PC-9 (cell line): ENCODE measurements at regions not wholly inside any gene's neighbourhood (a gene's known extent, or its start where the extent isn't known, plus 50 kb on each side); places are given as distances from the start of the nearest gene placed in this dataset.

Source experiments
- CTCF ChIP-seq: fragments of 200-600 bp; sonication (generic); conservative IDR thresholded peaks from 2 replicates; pipeline ENCODE4 v1.6.1; 2017; ENCODE audit warnings: mixed run types, antibody characterized with exemption, mild to moderate bottlenecking, moderate library complexity
- EZH2 ChIP-seq: fragments of 200-600 bp; sonication (generic); IDR thresholded peaks from 2 replicates; pipeline ENCODE4 v1.8.0; 2017; ENCODE audit warnings: antibody characterized with exemption, low read depth

GRCh38 chr13:33590936-33591335, 227.0 kb upstream of the RFC3 start:
- no peak for TF ChIP-seq CTCF
- no peak for TF ChIP-seq EZH2
